Fibroblast of lung (primary cell): ENCODE measurements at regions not wholly inside any gene's neighbourhood (a gene's known extent, or its start where the extent isn't known, plus 50 kb on each side); places are given as distances from the start of the nearest gene placed in this dataset.
A peak's percentile ranks its signal among the peaks of the same experiment; 100 is the strongest.

ENCODE experiments used
- DNase-seq, 2 donors: peaks; one replicate each; pipeline versions ENCODE4 v3.0.0 to v3.0.0-alpha.2; 2010; ENCODE audit warnings: low read depth in 2 of 2
- H2AFZ ChIP-seq: 2 replicates; pipeline ENCODE4 v1.5.1; 2012; ENCODE audit warnings: low read length, control low read depth, inconsistent platforms
- H3K27ac ChIP-seq: 2 replicates; pipeline ENCODE4 v1.5.1; 2011; ENCODE audit warnings: low read length, control low read depth; ENCODE audit not compliant: insufficient read depth
- H3K27me3 ChIP-seq: 2 replicates; pipeline ENCODE4 v1.5.1; 2011; ENCODE audit warnings: mild to moderate bottlenecking, low read length; ENCODE audit not compliant: control insufficient read depth, insufficient read depth
- H3K36me3 ChIP-seq: 2 replicates; pipeline ENCODE4 v1.5.1; 2011; ENCODE audit warnings: low read length; ENCODE audit not compliant: control insufficient read depth, insufficient read depth
- H3K4me1 ChIP-seq: 2 replicates; pipeline ENCODE4 v1.5.1; 2011; ENCODE audit warnings: low read length; ENCODE audit not compliant: control insufficient read depth, insufficient read depth; ENCODE audit errors: extremely low read depth
- H3K4me2 ChIP-seq: 2 replicates; pipeline ENCODE4 v1.5.1; 2011; ENCODE audit warnings: low read length, control low read depth; ENCODE audit not compliant: insufficient read depth; ENCODE audit errors: extremely low read depth
- H3K4me3 ChIP-seq, 4 experiments: fragments of 200-600 bp in 1 of 4; sonication (generic) in 1 of 4; replicated peaks in 1 of 4; 2 replicates each; pipeline ENCODE4 v1.5.1; 2011 to 2016; ENCODE audit warnings: low read length in 4 of 4, low read depth in 3 of 4, mild to moderate bottlenecking in 3 of 4, control low read depth in 2 of 4, inconsistent platforms in 1 of 4, mixed read lengths in 1 of 4; ENCODE audit not compliant: insufficient read depth in 1 of 4; ENCODE audit errors: control extremely low read depth in 1 of 4
- H3K79me2 ChIP-seq: 2 replicates; pipeline ENCODE4 v1.5.1; 2012; ENCODE audit warnings: mild to moderate bottlenecking, low read length, inconsistent platforms; ENCODE audit not compliant: control insufficient read depth, insufficient read depth
- H3K9ac ChIP-seq: 2 replicates; pipeline ENCODE4 v1.5.1; 2011; ENCODE audit warnings: mild to moderate bottlenecking, low read length, control low read depth; ENCODE audit not compliant: insufficient read depth
- H3K9me3 ChIP-seq: 2 replicates; pipeline ENCODE4 v1.5.1; 2012; ENCODE audit warnings: low read depth, low read length; ENCODE audit not compliant: control insufficient read depth, insufficient read depth
- H4K20me1 ChIP-seq: 2 replicates; pipeline ENCODE4 v1.5.1; 2011; ENCODE audit warnings: low read length; ENCODE audit not compliant: control insufficient read depth, insufficient read depth; ENCODE audit errors: extremely low read depth
- EZH2 ChIP-seq: IDR thresholded peaks from 2 replicates; pipeline ENCODE4 v1.5.1; 2012; ENCODE audit warnings: low read length, control low read depth, mild to moderate bottlenecking; ENCODE audit errors: missing control alignments
- TF ChIP-seq, protein P1 (sequence below), 2 donors: IDR thresholded peaks in 1 of 2; conservative IDR thresholded peaks in 1 of 2; 1 replicate in 1 of 2; 2 replicates in 1 of 2; pipeline ENCODE4 v1.5.1; 2011 to 2012; ENCODE audit warnings: low read length in 2 of 2, control low read depth in 1 of 2, inconsistent platforms in 1 of 2, low read depth in 1 of 2, mild to moderate bottlenecking in 1 of 2

DNA sequence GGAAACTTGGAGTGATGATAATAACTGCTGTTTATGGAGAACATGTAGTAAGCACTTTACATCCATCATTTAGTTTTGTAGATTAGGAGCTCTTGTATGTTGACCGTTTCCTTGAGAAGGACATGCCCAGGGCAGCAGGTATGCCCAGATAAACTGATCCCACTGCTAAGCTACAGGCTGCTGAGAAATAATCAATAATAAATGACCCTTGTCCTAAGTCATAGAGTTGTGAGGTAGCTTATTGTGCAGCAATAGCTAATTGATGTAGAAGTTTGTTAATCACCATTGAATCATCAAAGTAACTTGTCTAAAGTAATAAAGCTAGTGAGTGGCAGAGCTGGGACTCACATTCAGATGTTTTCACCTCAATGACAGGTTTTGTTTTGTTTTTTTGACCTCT, 287.2 kb upstream of the CYRIA start:
- no peak overlapping the region for H3K4me3 ChIP-seq
- no peaks in the 10 kb centered on the region for H4K20me1 ChIP-seq
- no peaks in the 10 kb centered on the region for H3K79me2 ChIP-seq
- TF ChIP-seq, protein P1, sequence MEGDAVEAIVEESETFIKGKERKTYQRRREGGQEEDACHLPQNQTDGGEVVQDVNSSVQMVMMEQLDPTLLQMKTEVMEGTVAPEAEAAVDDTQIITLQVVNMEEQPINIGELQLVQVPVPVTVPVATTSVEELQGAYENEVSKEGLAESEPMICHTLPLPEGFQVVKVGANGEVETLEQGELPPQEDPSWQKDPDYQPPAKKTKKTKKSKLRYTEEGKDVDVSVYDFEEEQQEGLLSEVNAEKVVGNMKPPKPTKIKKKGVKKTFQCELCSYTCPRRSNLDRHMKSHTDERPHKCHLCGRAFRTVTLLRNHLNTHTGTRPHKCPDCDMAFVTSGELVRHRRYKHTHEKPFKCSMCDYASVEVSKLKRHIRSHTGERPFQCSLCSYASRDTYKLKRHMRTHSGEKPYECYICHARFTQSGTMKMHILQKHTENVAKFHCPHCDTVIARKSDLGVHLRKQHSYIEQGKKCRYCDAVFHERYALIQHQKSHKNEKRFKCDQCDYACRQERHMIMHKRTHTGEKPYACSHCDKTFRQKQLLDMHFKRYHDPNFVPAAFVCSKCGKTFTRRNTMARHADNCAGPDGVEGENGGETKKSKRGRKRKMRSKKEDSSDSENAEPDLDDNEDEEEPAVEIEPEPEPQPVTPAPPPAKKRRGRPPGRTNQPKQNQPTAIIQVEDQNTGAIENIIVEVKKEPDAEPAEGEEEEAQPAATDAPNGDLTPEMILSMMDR (conservative IDR thresholded peaks at IDR 0.05 in 1 of 2, IDR thresholded peaks at IDR 0.05 in 1 of 2; ENCODE audit: low read depth in 1 of 2, low read length in 2 of 2) = no peak
- TF ChIP-seq EZH2 = no peak
- no peaks in the 10 kb centered on the region for H3K9me3 ChIP-seq
- no peak for DNase-seq
- H3K27ac ChIP-seq = no peak overlapping the region
- H3K4me2 ChIP-seq = no peak overlapping the region
- no peak overlapping the region for H2AFZ ChIP-seq
- H3K27me3 ChIP-seq = no peaks in the 10 kb centered on the region
- H3K9ac ChIP-seq = no peak overlapping the region
- H3K4me1 ChIP-seq = no peaks in the 10 kb centered on the region
- no peaks in the 10 kb centered on the region for H3K36me3 ChIP-seq

DNA sequence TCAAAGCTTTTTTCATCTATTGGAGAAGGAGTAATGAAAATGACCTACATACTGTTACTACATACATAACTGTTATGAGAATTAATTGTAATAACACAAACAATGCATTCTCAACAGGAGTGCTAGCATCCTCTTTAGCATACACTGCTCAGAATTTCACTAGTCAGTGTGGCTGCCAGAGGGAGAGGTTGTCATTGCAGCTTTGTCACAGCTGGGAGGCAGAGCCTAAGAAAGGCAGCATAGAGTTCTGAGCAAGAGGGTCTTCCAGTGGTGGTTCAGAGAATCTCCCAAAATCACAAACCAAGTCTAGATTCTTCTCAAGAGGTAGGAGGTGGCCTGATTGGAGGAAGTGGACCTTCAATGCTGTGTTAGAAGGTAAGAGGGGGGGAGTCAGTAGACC, 286.7 kb upstream of the CYRIA start:
- no peaks in the 10 kb centered on the region for H3K9me3 ChIP-seq
- DNase-seq = no peak
- H3K36me3 ChIP-seq = no peaks in the 10 kb centered on the region
- H3K9ac ChIP-seq = no peak overlapping the region
- no peak overlapping the region for H3K4me3 ChIP-seq
- no peak overlapping the region for H3K27ac ChIP-seq
- H3K4me2 ChIP-seq = no peak overlapping the region
- no peaks in the 10 kb centered on the region for H3K27me3 ChIP-seq
- no peaks in the 10 kb centered on the region for H3K4me1 ChIP-seq
- no peak for TF ChIP-seq EZH2
- TF ChIP-seq, protein P1 (conservative IDR thresholded peaks at IDR 0.05 in 1 of 2, IDR thresholded peaks at IDR 0.05 in 1 of 2; ENCODE audit: low read depth in 1 of 2, low read length in 2 of 2) = no peak
- H3K79me2 ChIP-seq = no peaks in the 10 kb centered on the region
- H4K20me1 ChIP-seq = no peaks in the 10 kb centered on the region
- no peak overlapping the region for H2AFZ ChIP-seq

DNA sequence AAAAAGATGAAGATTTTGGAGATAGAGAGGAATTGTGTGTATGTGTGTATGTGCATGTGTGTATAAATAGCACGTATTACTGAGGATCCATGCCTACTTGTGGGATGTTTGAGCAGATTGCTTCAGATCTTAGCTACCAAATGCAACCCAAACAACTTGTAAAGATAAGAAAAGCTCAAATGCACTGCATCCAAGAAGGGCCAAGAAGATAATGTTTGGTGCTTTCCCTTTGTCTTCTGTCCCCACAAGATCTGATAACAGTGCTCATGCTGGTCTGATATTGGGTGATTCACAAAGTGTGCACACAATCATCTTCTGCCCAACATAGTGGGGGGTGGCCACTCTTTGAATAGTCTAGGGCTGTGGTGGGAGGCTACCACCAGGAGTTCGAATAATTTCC, 284.8 kb upstream of the CYRIA start:
- Histone ChIP-seq H3K9me3 (no peaks in the 10 kb centered on the region), H3K27me3 (no peaks in the 10 kb centered on the region), H3K4me3 (no peak overlapping the region), H3K27ac (no peak overlapping the region), H3K79me2 (no peaks in the 10 kb centered on the region), H3K36me3 (no peaks in the 10 kb centered on the region), H3K4me2 (no peak overlapping the region), H2AFZ (no peak overlapping the region), H3K4me1 (no peaks in the 10 kb centered on the region), H4K20me1 (no peaks in the 10 kb centered on the region), H3K9ac (no peak overlapping the region)
- peak in 1 of 2 donors; percentile 13 for DNase-seq
- no peak for TF ChIP-seq EZH2
- TF ChIP-seq, protein P1 (conservative IDR thresholded peaks at IDR 0.05 in 1 of 2, IDR thresholded peaks at IDR 0.05 in 1 of 2; ENCODE audit: low read depth in 1 of 2, low read length in 2 of 2) = no peak
